Activated CD4-positive, alpha-beta T cell treated with anti-CD3 and anti-CD28 coated beads for 48 hours (primary cell): ENCODE measurements at regions not wholly inside any gene's neighbourhood (a gene's known extent, or its start where the extent isn't known, plus 50 kb on each side); places are given as distances from the start of the nearest gene placed in this dataset.
"Not testable (repeated sequence)": the region's sequence is repeated elsewhere in the genome, so short reads cannot be mapped to it uniquely, and the experiment has no call there.

Experiments
- DNase-seq: peaks from one replicate; pipeline ENCODE4 v3.0.0-alpha.2; 2020

DNA sequence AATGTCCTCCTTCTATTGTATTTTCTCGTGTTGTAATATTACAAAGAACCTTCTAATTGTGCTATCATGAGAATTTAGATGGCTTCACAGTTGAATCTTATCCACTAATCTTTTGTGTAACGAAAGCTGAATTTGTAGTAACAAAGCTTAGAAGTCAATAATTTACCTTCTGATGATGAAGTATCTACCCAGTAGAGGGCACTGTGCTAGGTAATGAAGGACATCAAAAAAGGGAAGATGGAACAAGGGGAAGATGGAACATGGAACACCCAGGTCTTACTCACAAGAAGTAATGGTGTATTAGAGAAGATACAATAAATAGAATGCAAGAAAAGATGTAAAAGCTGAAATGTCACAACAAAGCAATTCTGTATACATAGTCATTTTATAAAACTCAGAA is 131.0 kb upstream of the CCNG1 start:
- no peak for DNase-seq

DNA sequence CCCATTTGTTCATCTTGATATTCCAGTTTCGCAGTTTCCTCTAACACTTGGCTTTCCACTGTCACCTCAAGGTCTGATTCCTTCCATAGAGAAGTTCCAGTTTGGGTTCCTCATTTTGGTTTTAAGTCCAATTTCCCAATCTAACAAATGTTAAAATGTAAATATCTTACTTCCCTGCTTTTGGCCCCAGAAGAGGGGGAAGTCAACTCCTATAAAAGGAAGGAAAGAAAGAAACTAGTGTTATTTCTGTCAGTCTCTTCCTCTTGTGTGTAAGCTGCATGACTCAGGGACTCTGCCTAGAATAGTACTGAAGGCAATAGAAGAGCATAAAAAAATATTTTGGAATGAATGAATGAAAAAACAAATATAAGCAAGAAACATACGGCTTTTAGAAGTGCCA is 127.5 kb upstream of the CCNG1 start:
- DNase-seq: no peak

DNA sequence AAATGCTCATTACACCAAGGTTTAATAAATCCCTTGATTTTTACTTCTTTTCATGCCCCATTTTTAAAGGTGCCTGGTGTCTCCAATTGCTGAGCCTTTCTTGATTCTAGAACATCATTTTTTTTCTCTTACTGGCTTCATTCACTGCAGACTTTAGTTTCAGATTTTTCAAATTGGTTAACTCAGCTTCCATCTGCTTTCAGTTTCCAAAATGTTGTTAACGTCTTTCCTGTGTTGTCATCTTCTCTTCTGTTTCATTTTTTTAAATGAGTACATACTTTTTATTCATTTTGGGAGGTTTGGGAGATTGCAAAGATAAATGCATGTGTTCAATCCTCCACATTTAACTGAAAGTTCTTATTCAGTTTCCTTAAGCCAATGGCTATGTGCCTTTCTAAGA is 126.4 kb upstream of the CCNG1 start:
- DNase-seq: no peak

DNA sequence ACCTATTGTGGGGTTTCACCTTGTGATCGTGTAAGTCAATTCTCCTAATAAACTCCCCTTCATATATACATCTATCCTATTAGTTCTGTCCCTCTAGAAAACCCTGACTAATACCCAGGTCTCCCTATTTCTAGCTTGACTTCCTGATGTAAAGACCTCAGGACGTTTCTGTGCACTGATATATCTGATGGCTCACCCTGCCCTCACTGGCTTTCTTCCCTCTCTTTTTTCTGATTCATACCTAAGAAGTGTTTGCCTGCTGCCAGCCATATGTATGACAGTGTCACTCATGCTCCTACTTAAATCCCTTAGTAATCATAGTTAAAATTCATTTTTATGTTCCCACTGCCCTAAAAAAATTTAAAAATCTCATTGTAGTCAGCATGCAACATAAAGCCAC is 124.8 kb upstream of the CCNG1 start:
- DNase-seq: no peak

DNA sequence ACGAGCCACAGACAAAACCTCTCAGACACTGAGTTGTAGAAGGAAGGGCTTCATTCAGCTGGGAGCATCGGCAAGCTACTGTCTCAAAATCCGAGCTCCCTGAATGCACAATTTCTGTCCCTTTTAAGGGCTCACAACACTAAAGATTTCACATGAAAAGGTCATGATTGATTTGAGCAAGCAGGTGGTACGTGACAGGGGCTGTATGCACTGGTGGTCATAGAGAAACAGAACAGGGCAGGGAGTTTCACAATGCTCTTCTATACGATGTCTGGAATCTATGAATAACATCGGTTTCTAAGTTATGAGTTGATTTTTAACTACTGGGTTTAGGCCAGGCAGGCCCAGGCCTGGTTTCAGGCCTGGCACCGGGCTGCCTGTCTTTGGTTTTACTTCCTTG is 124.3 kb upstream of the CCNG1 start:
- not testable (repeated sequence) for DNase-seq

DNA sequence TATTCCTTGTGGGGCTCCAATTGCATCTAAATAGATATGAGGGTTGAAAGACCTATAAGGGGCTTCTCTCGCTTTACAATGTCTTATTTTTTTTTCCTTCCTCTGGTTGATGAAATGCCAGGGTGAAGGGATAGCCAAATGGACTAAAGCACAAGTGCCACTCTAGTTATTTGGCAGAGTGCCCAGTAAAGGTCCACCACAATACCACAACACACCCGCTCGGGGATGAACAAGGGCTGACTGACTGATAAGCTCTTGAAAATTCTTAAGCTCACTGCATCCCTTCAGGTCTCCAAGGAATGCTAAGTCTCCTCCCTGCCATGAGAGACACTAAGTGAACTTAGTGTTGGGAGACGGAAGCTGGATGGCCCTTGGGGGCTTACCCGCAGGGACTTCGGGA is 121.0 kb upstream of the CCNG1 start:
- DNase-seq: not testable (repeated sequence)

DNA sequence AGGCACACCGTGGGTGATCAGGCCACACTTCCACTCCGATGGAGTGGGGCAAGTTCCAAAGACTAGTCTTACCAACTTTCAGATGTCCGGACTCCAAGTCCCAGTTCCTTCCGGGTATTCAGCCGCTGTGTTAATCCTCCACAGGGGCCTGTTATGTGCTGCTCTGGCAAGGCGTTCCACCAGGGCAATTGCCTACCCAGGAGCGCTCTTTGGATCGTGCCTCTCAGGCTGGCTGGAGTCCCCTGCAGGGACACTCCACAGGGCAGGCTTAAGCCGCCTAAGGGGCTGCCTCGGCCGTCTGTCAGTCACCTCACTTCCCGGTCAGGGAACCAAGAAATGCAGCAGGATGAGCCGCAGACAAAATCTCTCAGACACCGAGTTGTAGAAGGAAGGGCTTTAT is 118.7 kb upstream of the CCNG1 start:
- DNase-seq: no peak

DNA sequence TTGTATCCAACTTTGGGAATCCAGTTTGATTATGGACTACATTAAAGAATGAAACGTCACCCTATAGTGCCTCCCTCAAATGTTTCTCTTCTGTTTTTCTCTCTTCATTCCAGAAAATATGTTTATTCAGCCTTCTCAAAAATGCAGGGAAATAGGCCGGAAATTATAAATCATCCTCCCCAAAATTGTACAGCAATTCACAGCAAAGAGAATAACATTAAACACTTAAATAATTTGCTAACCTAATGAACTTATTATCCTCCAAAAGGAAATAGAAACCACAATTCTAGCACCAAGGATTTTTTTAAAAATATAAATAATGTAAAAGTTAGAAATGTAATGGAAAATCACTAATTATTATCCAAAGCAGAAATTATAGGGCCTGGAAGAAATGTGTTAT is 115.9 kb upstream of the CCNG1 start:
- no peak for DNase-seq

DNA sequence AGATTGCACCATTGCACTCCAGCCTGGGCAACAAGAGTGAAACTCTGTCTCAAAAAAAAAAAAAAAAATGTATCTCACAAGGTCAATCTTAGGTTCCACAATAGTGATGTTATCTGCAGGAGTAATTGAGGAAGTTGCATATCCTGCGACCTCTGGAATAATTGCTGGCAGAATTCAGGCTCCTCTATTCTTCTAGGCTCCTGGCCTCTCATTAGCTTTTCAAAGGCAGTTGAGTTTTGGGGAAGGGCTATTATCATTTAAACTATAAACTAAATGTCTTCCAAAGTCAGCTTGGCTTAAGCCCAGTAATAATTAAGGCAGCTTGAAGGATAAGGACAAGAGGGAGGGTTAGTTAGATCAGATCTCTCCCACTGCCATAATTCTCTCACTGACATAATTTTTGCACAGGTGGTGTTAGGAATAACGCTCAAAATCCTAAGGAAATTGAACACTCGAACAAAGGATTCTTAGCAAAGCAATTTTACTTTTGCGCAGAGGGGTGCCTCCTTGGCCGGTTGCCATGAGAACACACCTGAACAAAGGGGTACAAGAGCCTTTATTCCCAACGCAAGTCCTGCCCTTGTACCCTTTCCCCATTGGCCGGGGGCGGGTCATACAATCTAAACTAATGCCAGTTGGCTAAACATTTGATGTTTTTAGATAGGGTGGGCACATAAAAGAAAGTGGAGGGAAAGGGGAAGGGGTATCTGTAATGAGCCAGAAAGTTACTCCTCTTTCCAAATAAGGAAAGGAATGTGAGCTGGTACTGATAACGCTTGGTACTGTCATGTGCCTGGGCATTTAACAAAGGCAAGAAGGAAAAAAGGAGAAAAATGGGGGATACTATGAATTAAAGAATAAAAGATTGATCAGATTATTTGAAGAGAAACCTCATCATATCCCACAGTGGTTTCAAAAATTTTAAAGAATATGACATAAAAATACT is 106.4 kb upstream of the CCNG1 start:
- DNase-seq: no peak

DNA sequence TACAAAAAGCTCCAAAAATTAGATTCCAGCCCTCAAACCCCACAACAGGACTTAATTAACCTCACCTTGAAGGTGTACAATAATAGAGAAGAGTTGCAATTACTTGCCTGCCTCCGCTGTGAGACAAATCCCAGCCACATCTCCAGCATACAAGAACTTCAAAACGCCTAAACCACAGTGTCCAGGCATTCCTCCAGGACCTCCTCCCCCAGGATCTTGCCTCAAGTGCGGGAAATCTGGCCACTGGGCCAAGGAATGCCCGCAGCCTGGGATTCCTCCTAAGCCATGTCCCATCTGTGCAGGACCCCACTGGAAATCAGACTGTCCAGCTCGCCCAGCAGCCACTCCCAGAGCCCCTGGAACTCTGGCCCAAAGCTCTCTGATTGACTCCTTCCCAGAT is 101.3 kb upstream of the CCNG1 start:
- DNase-seq: not testable (repeated sequence)

DNA sequence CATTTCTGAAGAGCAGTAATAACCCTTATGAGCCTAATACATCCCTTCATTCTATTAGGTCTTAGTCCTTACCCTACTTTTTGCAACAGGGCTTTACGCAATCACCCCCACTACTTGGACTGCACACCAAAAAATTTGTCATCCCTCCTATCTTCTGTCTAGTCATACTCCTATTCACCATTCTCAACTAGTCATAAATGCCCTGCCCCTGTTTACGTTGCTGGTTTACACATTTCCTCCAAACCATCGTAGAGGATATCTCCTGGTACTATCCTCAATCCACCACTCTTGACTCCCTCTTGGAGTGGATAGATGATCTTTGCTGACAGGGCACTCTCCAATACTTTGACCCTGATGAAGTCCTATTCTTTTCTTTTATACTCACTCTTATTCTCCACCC is 98.2 kb upstream of the CCNG1 start:
- DNase-seq: no peak

DNA sequence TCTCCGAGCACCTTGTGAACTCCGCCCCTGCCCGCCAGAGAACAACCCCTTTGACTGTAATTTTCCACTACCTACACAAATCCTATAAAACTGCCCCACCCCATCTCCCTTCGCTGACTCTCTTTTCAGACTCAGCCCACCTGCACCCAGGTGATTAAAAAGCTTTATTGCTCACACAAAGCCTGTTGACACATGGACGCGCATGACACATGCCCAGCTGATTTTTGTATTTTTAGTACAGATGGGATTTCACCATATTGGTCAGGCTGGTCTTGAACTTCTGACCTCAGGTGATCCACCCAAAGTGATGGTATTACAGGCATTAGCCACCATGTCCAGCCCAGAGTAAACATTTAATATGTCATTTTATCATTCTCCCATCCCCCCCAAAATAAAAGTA is 97.0 kb upstream of the CCNG1 start:
- not testable (repeated sequence) for DNase-seq

DNA sequence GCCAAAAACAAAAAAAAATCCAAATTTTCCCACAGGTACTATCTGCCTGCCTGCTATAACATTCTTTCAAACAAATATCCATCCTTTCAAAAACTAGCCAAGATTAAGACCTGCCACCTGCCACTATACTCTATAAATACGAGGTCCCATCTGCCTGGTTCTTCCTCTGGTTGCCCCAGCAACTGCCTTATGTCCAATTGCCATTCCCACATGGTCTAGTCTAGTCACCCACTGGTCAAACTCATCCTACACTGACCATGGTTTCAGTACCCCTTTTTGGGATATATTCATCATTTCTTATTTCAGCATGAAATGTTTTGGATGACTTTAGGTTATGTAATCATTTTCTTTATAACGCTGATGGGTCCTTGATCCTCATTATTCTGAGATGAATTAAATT is 95.1 kb upstream of the CCNG1 start:
- no peak for DNase-seq

DNA sequence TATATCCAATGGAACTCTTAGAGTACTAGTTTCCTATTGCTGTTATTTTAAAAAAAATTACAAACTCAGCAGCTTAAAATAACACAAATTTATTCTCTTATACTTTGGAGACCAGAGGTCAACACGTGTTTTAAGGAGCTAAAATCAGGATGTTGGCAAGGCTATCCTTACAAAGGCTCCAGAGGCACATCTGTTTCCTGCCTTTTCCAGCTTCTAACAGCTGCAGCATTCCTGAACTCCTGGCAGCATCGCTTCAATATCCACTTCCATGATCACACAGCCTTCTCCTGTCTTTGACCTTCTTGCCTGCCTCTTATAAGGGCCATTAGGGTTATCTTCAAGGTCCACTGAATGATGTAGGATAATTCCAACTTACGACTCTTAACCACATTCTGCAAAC is 92.2 kb upstream of the CCNG1 start:
- DNase-seq: no peak

DNA sequence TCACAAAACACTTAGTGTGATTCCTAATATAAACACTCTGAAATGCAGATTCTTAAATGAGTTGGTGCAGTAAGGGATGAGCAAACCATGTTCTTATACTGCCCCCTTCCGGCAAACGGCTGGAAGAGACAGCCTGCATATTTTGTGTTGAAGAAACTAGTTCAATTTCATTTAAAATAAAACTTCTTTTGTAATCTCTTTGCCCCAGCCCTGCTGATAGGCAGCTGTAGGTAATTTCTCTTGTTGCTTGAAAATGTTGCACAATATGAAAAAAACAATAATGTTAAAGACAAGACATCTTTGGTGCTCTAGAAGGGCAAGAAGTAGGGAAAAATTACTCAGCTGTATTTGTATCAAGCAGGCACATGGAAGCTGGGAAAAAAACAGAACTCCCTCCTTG is 89.7 kb upstream of the CCNG1 start:
- peak; percentile 66 for DNase-seq

DNA sequence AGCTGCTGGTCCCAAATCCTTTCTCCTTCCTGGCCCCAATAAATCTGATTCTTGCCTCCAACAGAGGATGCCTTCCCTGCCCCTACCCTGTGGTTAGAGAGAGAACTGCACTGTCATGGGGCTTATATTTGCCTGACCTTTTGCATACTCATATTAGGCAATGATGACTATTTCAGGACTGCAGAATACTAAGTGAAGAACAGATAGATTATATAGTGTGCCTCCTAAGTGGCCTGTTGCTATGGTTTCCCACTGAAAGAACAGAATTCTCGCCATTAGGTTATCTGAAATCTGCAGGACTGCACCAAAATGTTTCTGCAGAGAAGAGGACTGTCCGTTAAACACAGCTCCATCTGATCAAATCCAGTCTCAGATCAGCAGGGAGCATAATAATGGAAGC is 87.3 kb upstream of the CCNG1 start:
- DNase-seq: no peak

DNA sequence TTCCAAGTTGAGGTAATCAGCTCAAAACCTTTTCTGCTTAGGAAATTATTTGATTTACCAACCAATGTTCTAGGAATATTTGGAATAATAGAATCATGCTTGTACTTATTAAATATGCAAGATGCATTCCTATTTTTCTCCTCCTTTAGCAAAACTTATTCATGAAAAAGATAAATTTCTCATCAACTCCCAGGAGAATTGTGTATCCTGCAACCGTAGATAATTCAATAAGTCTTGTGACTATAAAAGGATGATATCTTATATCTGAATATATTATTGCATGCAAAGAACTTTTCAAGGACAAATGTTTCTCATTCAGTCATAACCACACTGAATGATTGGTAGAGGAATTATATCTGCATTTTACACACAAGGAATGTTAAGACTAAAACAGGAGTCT is 84.9 kb upstream of the CCNG1 start:
- DNase-seq: no peak

DNA sequence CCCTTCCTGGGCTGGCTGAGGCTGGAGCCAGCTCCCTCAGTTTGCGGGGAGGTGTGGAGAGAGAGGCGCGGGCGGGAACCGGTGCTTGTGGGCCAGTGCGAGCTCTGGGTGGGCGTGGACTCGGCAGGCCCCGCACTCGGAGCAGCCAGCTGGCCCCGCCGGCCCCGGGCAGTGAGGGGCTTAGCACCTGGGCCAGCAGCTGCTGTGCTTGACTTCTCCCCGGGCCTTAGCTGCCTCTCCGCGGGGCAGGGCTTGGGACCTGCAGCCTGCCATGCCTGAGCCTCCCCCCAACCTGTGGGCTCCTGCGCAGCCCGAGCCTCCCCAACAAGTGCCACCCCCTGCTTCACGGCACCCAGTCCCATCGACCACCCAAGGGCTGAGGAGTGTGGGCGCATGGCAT is 81.6 kb upstream of the CCNG1 start:
- not testable (repeated sequence) for DNase-seq

DNA sequence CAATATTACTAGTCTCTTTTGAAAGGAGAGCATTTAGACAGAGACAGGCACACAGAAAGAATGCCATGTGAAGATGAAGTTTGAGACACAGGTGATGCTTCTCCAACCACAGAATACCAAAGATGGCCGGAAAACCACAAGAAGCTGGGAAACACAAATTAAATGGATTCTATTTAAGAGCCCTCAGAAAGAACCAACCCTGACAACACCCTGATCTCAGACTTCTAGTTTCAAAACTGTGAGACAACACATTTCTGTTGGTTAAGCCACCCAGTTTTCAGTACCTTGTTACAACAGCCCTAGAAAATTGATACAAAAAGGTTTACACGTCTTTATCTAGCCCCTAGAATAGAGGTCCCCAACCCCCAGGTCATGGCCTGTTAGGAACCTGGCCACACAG is 79.8 kb upstream of the CCNG1 start:
- DNase-seq: no peak

DNA sequence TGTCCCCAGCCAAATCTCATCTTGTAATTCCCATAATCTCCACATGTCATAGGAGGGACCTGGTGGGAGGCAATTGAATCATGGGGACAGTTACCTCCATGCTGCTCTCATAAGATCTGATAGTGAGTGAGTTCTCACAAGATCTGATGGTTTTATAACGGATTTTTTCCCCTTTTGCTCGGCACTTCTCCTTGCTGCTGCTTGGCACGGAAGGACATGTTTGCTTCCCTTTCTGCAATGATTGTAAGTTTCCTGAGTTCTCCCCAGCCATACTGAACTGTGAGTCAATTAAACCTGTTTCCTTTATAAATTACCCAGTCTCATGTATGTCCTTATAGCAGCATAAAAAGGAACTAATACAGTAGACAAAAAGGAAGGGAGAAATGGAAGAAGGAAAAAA is 76.7 kb upstream of the CCNG1 start:
- DNase-seq: no peak

DNA sequence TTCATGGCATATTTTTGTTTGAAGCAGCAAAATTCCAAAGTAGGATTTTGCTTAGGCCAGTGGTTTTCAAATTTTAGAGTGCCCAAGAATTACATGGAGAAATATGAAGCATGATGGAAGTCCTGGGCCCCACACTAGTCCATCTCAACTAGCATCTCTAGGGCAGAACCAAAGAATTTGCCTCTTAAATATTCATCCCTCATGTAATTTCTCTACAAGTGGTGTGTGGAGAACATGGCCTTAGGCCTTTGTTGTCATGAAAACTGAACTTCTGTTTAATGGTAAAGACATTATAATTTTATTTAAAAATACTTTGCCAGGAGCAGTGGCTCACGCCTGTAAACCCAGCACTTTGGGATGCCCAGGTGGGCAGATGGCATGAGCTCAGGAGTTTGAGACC is 75.9 kb upstream of the CCNG1 start:
- DNase-seq: no peak

DNA sequence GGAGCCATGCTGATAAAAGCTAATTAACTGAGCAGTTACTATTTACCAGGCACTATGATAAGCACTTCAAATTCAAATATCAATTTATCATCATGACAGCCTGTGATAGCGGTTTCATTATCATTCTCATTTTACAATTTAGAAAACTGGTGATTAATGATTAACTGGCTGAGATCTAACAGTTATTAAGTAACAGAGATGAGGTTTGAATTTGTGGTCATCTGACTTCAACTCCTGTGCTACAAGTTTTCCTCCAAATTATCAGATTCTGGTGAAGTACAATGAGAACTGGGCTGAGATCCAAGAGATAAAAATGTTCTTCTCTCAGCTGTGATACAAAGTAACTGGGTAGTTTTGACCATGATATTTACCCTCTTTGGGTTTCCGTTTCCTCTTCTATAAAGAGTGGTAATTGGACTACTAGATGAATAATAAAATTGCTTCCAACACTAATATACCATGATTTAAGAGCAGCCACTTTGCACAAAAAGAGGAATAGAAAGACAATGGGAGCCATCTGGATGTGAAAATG is 74.5 kb upstream of the CCNG1 start:
- DNase-seq: no peak

DNA sequence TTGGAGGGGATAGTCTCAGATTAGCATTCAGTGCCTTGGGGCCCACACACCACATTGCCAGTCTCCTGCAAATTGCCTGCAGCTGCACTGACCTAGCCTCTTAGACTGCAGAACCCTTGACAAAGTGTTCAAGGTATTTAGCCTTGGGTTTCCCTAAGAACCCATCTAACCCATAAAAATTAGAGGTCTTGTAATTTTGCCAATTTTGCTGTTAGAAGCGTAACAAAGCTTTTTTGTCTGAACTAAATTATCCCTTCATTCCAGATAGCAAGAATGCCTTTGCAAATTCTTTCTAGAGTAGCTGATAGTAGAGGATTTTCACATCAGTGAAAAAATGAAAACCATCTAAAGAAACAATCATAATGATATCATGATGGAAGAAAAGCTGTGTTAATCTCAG is 74.0 kb upstream of the CCNG1 start:
- DNase-seq: no peak

DNA sequence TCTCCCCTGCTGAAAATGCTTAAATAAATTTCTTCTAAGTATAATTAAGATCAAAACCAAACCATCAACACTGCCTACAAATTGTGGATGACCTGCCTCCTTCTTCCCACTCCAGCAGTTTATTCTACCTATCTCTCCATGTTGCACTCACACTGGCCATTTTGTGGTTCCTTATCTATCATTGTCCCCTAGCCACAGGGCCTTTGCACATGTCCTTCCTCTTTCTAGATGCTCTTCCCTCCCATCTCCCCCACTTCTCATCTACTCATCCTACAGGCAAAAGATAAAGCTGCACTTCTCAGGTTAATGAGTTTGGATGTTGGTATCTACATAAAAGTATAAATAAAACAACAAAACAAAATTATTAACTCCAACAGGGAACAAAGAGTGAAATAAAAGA is 70.6 kb upstream of the CCNG1 start:
- DNase-seq: no peak
